ENCODE measurements at regions not wholly inside any gene's neighbourhood (a gene's known extent, or its start where the extent isn't known, plus 50 kb on each side); places are given as distances from the start of the nearest gene placed in this dataset.

GRCh38 chr4:62490635-62491034 is 1290.5 kb downstream of the ADGRL3 start:
- TF ChIP-seq, protein P1, sequence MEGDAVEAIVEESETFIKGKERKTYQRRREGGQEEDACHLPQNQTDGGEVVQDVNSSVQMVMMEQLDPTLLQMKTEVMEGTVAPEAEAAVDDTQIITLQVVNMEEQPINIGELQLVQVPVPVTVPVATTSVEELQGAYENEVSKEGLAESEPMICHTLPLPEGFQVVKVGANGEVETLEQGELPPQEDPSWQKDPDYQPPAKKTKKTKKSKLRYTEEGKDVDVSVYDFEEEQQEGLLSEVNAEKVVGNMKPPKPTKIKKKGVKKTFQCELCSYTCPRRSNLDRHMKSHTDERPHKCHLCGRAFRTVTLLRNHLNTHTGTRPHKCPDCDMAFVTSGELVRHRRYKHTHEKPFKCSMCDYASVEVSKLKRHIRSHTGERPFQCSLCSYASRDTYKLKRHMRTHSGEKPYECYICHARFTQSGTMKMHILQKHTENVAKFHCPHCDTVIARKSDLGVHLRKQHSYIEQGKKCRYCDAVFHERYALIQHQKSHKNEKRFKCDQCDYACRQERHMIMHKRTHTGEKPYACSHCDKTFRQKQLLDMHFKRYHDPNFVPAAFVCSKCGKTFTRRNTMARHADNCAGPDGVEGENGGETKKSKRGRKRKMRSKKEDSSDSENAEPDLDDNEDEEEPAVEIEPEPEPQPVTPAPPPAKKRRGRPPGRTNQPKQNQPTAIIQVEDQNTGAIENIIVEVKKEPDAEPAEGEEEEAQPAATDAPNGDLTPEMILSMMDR (optimal IDR thresholded peaks at IDR 0.05 in 1 of 3, IDR thresholded peaks at IDR 0.05 in 1 of 3, conservative IDR thresholded peaks at IDR 0.05 in 1 of 3; ENCODE audit: extremely low read depth in 1 of 3, insufficient read depth in 2 of 3, low read length in 3 of 3): no peak
- no peak for TF ChIP-seq EZH2 (IDR thresholded peaks at IDR 0.05; ENCODE audit: low read length)

Data from keratinocyte (primary cell).